GM12872 (cell line): ENCODE measurements at regions not wholly inside any gene's neighbourhood (a gene's known extent, or its start where the extent isn't known, plus 50 kb on each side); places are given as distances from the start of the nearest gene placed in this dataset.

Experiments used
- CTCF ChIP-seq: IDR thresholded peaks from 3 replicates; pipeline ENCODE4 v1.5.1; 2011; ENCODE audit warnings: low read depth, mild to moderate bottlenecking, low read length, moderate library complexity; ENCODE audit not compliant: insufficient read depth

GRCh38 chr3:99248913-99249312, 347.4 kb upstream of the DCBLD2 start:
- TF ChIP-seq CTCF: no peak

GRCh38 chr3:99248130-99248529, 346.6 kb upstream of the DCBLD2 start:
- TF ChIP-seq CTCF: no peak

GRCh38 chr3:99246010-99246654, 344.6 kb upstream of the DCBLD2 start:
- TF ChIP-seq CTCF: no peak

GRCh38 chr3:99242271-99242670, 340.8 kb upstream of the DCBLD2 start:
- no peak for TF ChIP-seq CTCF

GRCh38 chr3:99240700-99241099, 339.2 kb upstream of the DCBLD2 start:
- no peak for TF ChIP-seq CTCF

- no peak for TF ChIP-seq CTCF
These were observed 335.1 kb upstream of the DCBLD2 start for GRCh38 chr3:99236576-99236975.

- no peak for TF ChIP-seq CTCF
These were observed 331.2 kb upstream of the DCBLD2 start for GRCh38 chr3:99232696-99233095.
